SU-DHL-6 (cell line): ENCODE measurements at regions not wholly inside any gene's neighbourhood (a gene's known extent, or its start where the extent isn't known, plus 50 kb on each side); places are given as distances from the start of the nearest gene placed in this dataset.

Experiments used
- EZH2phosphoT487 ChIP-seq: fragments of 200-600 bp; sonication (generic), shearing (Covaris generic); conservative IDR thresholded peaks from 2 replicates; pipeline ENCODE4 v1.6.1; 2018; ENCODE audit warnings: mild to moderate bottlenecking, antibody characterized with exemption, low read length, moderate library complexity, mixed read lengths
- TF ChIP-seq, protein P1 (sequence below): fragments of 200-600 bp; sonication (generic); IDR thresholded peaks from one replicate; pipeline ENCODE4 v1.5.1; 2017; ENCODE audit warnings: antibody characterized with exemption, mild to moderate bottlenecking, low read length, moderate library complexity; ENCODE audit not compliant: insufficient read depth, poor library complexity, severe bottlenecking

DNA sequence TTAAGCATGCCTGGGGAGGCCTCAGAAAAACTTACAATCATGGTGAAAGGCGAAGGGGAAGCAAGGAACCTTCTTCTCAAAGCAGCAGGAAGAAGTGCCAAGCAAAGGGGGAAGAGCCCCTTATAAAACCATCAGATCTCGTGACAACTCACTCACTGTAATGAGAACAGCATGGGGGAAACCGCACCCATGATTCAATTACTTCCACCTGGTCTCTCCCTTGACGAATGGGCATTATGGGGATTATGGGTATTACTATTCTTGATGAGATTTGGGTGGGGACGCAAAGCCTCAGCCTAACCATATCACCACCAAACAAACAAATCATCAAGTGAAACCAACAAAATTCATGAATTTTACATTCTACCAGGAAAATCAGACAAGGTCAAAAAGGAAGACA is 76.7 kb upstream of the TAB3 start:
- TF ChIP-seq, protein P1, sequence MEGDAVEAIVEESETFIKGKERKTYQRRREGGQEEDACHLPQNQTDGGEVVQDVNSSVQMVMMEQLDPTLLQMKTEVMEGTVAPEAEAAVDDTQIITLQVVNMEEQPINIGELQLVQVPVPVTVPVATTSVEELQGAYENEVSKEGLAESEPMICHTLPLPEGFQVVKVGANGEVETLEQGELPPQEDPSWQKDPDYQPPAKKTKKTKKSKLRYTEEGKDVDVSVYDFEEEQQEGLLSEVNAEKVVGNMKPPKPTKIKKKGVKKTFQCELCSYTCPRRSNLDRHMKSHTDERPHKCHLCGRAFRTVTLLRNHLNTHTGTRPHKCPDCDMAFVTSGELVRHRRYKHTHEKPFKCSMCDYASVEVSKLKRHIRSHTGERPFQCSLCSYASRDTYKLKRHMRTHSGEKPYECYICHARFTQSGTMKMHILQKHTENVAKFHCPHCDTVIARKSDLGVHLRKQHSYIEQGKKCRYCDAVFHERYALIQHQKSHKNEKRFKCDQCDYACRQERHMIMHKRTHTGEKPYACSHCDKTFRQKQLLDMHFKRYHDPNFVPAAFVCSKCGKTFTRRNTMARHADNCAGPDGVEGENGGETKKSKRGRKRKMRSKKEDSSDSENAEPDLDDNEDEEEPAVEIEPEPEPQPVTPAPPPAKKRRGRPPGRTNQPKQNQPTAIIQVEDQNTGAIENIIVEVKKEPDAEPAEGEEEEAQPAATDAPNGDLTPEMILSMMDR, result no peak
- TF ChIP-seq EZH2phosphoT487, result no peak
